Retinal pigment epithelial cell (primary cell): ENCODE measurements at regions not wholly inside any gene's neighbourhood (a gene's known extent, or its start where the extent isn't known, plus 50 kb on each side); places are given as distances from the start of the nearest gene placed in this dataset.

Experiments
- DNase-seq: peaks from one replicate; pipeline ENCODE4 v3.0.0-alpha.2; 2010; ENCODE audit warnings: low read depth
- H3K4me3 ChIP-seq: 2 replicates; pipeline ENCODE4 v1.5.1; 2011; ENCODE audit warnings: mild to moderate bottlenecking, low read length, control low read depth, moderate library complexity
- CTCF ChIP-seq: conservative IDR thresholded peaks from 2 replicates; pipeline ENCODE4 v1.5.1; 2011; ENCODE audit warnings: low read depth, low read length, control low read depth, inconsistent platforms

- DNase-seq, result no peak
- no peak for TF ChIP-seq CTCF
- no peak overlapping the region for H3K4me3 ChIP-seq
Measured at GRCh38 chr5:143569213-143569701, 165.8 kb upstream of the NR3C1 start.

GRCh38 chr5:143567583-143568504 is 164.4 kb upstream of the NR3C1 start:
- no peak for TF ChIP-seq CTCF
- DNase-seq, result no peak
- no peak overlapping the region for H3K4me3 ChIP-seq

GRCh38 chr5:143566139-143566538 is 162.7 kb upstream of the NR3C1 start:
- no peak for TF ChIP-seq CTCF
- no peak for DNase-seq
- H3K4me3 ChIP-seq, result no peak overlapping the region

- no peak for DNase-seq
- TF ChIP-seq CTCF, result no peak
- H3K4me3 ChIP-seq, result no peak overlapping the region
Measured at GRCh38 chr5:143564417-143564816, 160.9 kb upstream of the NR3C1 start.

GRCh38 chr5:143562935-143563334 is 159.4 kb upstream of the NR3C1 start:
- no peak for TF ChIP-seq CTCF
- no peak for DNase-seq
- no peak overlapping the region for H3K4me3 ChIP-seq

GRCh38 chr5:143561219-143561618 is 157.7 kb upstream of the NR3C1 start:
- no peak for TF ChIP-seq CTCF
- no peak overlapping the region for H3K4me3 ChIP-seq
- DNase-seq, result no peak

- DNase-seq, result no peak
- no peak for TF ChIP-seq CTCF
Measured at GRCh38 chr5:143560378-143560777, 156.9 kb upstream of the NR3C1 start.

More at GRCh38 chr5:143560378-143560777, 156.9 kb upstream of the NR3C1 start:
- no peak overlapping the region for H3K4me3 ChIP-seq
